Upper lobe of left lung (tissue), 6 donors: ENCODE measurements at regions not wholly inside any gene's neighbourhood (a gene's known extent, or its start where the extent isn't known, plus 50 kb on each side); places are given as distances from the start of the nearest gene placed in this dataset.

Experiments used
- ATAC-seq, 2 donors: fragments of 200-7000 bp; cut with Tn5 transposase; one replicate each; pipeline ENCODE4 v1.9.1; 2022; ENCODE audit warnings: mild to moderate bottlenecking in 2 of 2, moderate library complexity in 2 of 2; ENCODE audit not compliant: low FRiP score in 2 of 2
- DNase-seq, 2 donors: peaks; one replicate each; pipeline ENCODE4 v3.0.0-alpha.2; 2019 to 2020
- H3K27ac ChIP-seq, 4 donors: fragments of 200-600 bp; sonication (generic); one replicate each; pipeline ENCODE4 v1.5.1; 2016 to 2019
- H3K27me3 ChIP-seq, 4 donors: fragments of 200-600 bp; sonication (generic); one replicate each; pipeline ENCODE4 v1.5.1; 2017 to 2019
- H3K36me3 ChIP-seq, 4 donors: fragments of 200-600 bp; sonication (generic); one replicate each; pipeline ENCODE4 v1.5.1; 2016 to 2019
- H3K4me1 ChIP-seq, 4 donors: fragments of 200-600 bp; sonication (generic); one replicate each; pipeline ENCODE4 v1.5.1; 2018 to 2019
- H3K4me3 ChIP-seq, 4 donors: fragments of 200-600 bp; sonication (generic); one replicate each; pipeline ENCODE4 v1.5.1; 2017 to 2019; ENCODE audit warnings: mild to moderate bottlenecking in 2 of 4, moderate library complexity in 1 of 4
- H3K9me3 ChIP-seq, 4 donors: fragments of 200-600 bp; sonication (generic); one replicate each; pipeline ENCODE4 v1.5.1; 2018 to 2019
- EP300 ChIP-seq, 4 donors: sonication (generic); formaldehyde crosslinking; IDR thresholded peaks; one replicate each; pipeline ENCODE4 v1.5.1; 2017; ENCODE audit warnings: antibody characterized with exemption in 4 of 4, control low read depth in 2 of 4
- POLR2A ChIP-seq, 4 donors: fragments of 450-650 bp; IDR thresholded peaks; one replicate each; pipeline ENCODE4 v1.5.1; 2016 to 2017; ENCODE audit warnings: antibody characterized with exemption in 4 of 4, mild to moderate bottlenecking in 2 of 4
- POLR2AphosphoS5 ChIP-seq, 2 donors: sonication (generic); formaldehyde crosslinking; IDR thresholded peaks; one replicate each; pipeline ENCODE4 v1.5.1; 2017; ENCODE audit warnings: antibody characterized with exemption in 2 of 2
- WGBS, 2 donors: methylation state at CpG; one replicate each; pipeline ENCODE4 v1.1.5; 2017 to 2018; 5-methylcytosine and 5-hydroxymethylcytosine counted together
- TF ChIP-seq, protein P1 (sequence below), 6 experiments: fragments of 450-650 bp in 4 of 6; fragments of 200-600 bp in 2 of 6; sonication (generic) in 2 of 6; IDR thresholded peaks; one replicate each; pipeline ENCODE4 v1.5.1; 2016 to 2019; ENCODE audit warnings: antibody characterized with exemption in 6 of 6
- donor health status: DM: no; HTN: no; CAD: no; lungs with moderate emphysema.
- donor health status: DM: no; HTN: yes; CAD: no; lungs with severe emphysema.

DNA sequence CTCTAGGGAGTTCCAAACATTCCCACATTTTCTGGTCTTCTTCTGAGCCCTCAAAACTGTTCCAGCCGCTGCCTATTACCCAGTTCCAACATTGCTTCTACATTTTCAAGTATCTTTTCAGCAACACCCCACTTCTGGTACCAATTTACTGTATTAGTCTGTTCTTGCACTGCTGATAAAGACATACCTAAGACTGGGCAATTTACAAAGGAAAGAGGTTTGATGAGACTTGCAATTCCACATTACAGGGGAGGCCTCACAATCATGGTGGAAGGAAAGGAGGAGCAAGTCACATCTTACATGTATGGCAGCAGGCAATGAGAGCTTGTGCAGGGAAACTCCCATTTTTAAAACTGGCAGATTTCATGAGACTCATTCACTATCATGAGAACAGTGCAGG is 629.1 kb upstream of the NR2F2 start:
- no peak for ATAC-seq

DNA sequence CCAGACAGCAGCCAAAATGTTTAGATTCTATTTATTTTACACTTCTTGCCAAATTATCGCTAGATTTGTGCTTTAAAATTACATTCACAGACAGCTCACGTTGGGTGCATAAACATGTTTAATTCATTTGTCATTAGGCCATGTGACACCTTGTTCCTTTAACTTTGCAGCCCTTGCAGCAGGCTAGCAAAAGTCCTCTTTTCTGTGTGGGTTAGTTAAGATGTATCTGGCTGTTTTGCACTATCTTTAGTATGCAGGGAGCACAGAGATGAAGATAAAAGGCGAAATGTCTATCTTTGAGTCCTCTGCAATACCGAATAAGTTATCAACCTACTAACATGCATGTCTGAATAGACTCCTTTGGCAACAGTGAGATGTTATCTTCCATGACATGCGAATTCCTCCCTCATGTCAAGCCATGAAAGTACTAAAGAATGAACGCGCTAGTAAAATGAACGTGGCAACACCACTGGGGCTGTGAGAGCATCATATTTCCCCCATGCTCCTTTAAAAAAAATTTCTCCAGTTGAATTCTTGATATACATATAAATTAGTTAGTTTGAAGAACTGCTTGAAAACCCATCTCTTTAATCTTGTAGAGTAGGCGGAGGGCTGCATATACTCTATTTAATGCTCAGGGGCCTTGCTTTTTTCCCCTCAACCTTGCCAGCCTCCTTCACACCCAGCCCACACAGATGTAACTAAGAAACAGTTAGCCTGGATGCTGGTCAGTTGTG is 620.4 kb upstream of the NR2F2 start:
- ATAC-seq, result no peak

More for the DNA sequence above, 629.1 kb upstream of the NR2F2 start:
- DNase-seq, result no peak
- Histone ChIP-seq H3K4me1 (no peaks in the 10 kb centered on the region), H3K9me3 (peaks cover 2 to 27% (median 16%) of the 10 kb centered on the region in 4 donors), H3K36me3 (no peaks in the 10 kb centered on the region), H3K4me3 (no peak overlapping the region), H3K27me3 (no peaks in the 10 kb centered on the region), H3K27ac (no peak overlapping the region)
- TF ChIP-seq, protein P1, sequence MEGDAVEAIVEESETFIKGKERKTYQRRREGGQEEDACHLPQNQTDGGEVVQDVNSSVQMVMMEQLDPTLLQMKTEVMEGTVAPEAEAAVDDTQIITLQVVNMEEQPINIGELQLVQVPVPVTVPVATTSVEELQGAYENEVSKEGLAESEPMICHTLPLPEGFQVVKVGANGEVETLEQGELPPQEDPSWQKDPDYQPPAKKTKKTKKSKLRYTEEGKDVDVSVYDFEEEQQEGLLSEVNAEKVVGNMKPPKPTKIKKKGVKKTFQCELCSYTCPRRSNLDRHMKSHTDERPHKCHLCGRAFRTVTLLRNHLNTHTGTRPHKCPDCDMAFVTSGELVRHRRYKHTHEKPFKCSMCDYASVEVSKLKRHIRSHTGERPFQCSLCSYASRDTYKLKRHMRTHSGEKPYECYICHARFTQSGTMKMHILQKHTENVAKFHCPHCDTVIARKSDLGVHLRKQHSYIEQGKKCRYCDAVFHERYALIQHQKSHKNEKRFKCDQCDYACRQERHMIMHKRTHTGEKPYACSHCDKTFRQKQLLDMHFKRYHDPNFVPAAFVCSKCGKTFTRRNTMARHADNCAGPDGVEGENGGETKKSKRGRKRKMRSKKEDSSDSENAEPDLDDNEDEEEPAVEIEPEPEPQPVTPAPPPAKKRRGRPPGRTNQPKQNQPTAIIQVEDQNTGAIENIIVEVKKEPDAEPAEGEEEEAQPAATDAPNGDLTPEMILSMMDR (IDR thresholded peaks at IDR 0.05), result no peak
- TF ChIP-seq POLR2AphosphoS5 (IDR thresholded peaks at IDR 0.05) (no peak), EP300 (IDR thresholded peaks at IDR 0.05) (no peak), POLR2A (IDR thresholded peaks at IDR 0.05) (no peak)
- 82 to 92% methylated on average over 1 of the region's 1 CpG for WGBS, 2 donors

DNA sequence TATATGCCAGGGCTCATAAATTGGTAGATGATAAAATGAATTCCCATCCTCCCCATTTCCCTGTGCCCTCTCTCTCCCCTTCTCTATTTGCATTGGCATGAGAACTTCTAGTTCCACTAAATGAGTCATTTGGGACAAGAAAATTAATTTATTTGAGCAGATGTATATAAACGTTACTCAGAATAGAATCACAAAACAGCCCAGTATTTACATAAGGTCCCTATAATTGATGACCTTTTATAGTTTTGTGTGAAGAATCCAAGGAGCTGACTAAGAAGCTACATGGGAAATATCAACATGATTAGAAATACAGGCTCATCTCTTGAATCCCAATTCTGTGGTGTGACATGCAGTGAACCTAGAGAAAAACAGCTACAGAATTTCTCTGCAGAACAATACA is 617.7 kb upstream of the NR2F2 start:
- TF ChIP-seq POLR2AphosphoS5 (IDR thresholded peaks at IDR 0.05), result no peak
- no peak for TF ChIP-seq EP300 (IDR thresholded peaks at IDR 0.05)
- TF ChIP-seq, protein P1 (IDR thresholded peaks at IDR 0.05), result no peak
- no peak for TF ChIP-seq POLR2A (IDR thresholded peaks at IDR 0.05)
- 48% methylated on average over 1 of the region's 1 CpG for WGBS, 2 donors
- no peak for ATAC-seq
- Histone ChIP-seq H3K36me3 (no peaks in the 10 kb centered on the region), H3K27ac (no peak overlapping the region), H3K4me3 (no peak overlapping the region), H3K4me1 (no peaks in the 10 kb centered on the region), H3K9me3 (no peaks in the 10 kb centered on the region), H3K27me3 (no peaks in the 10 kb centered on the region)
- DNase-seq, result no peak

More for the DNA sequence above, 620.4 kb upstream of the NR2F2 start:
- no peak for DNase-seq
- H3K9me3 ChIP-seq, result no peaks in the 10 kb centered on the region
- WGBS, 2 donors, result 80% methylated on average over 9 of the region's 9 CpGs
- H3K27me3 ChIP-seq, result no peaks in the 10 kb centered on the region
- TF ChIP-seq POLR2A (IDR thresholded peaks at IDR 0.05) (no peak), EP300 (IDR thresholded peaks at IDR 0.05) (no peak), POLR2AphosphoS5 (IDR thresholded peaks at IDR 0.05) (no peak)
- TF ChIP-seq, protein P1 (IDR thresholded peaks at IDR 0.05), result no peak
- no peak overlapping the region for H3K27ac ChIP-seq
- H3K36me3 ChIP-seq, result no peaks in the 10 kb centered on the region
- H3K4me1 ChIP-seq, result no peaks in the 10 kb centered on the region
- H3K4me3 ChIP-seq, result no peak overlapping the region

DNA sequence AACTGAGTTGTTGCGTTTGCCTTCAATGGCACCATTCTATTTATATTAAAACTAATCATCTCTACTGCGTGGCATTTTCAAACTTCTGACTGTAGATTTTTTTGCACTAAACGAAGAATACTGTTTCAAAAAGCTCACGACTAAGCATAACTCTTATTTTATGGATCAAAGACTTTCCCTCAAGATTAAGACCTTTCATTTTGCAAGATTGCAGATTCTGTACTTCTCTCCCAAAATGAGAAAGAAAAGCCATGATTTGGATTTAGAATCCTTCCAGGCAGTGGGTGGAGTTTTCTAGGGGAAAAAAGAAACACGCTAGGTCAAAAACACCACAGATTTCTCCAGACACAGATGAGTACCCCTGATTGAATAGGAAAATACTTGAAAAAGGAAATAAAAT is 617.2 kb upstream of the NR2F2 start:
- WGBS, 2 donors, result 68 to 77% methylated on average over 5 of the region's 5 CpGs
- no peak for DNase-seq

DNA sequence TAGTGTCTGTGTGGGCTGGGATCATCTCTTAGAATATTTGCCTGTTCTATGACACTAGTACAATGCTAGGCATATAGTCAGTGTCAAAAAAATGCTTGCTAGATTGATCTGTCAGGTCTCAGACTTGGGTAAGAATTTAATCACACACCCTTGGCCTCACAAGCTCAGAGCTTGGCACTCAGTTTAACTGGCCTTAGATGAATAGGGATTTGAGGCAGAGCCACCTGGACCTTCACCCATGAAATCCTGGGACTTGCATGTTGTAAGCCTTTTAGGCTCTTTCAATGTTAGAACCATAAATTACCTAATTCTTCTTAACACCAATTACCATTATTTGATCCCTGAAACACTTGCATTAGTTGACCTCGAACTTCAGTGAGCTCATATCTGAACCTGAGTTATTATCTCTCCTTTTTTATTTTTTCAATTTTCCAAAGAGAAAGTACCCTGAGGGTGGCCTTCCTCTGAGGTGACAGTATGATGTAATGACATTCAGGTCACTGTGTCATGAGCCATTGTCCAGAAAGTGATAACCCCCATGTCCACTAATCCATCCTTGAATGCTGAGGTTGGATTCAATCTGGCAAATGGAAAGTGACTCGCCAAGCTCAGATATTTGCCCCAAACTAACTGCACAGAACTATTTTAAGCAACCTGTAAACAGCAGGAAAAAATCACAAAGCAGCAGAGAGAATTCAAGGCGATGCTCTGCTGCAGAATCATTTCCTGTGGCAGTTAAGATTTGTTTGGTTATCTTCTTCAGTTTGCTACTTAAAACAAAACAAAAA is 615.2 kb upstream of the NR2F2 start:
- DNase-seq (no peak), ATAC-seq (no peak)
- H3K27ac ChIP-seq, result no peak overlapping the region
- 38 to 59% methylated on average over 3 of the region's 3 CpGs for WGBS, 2 donors
- H3K36me3 ChIP-seq, result no peaks in the 10 kb centered on the region
- H3K27me3 ChIP-seq, result no peaks in the 10 kb centered on the region
- no peaks in the 10 kb centered on the region for H3K9me3 ChIP-seq
- H3K4me1 ChIP-seq, result no peaks in the 10 kb centered on the region
- TF ChIP-seq, protein P1 (IDR thresholded peaks at IDR 0.05), result no peak
- TF ChIP-seq POLR2AphosphoS5 (IDR thresholded peaks at IDR 0.05), result no peak
- no peak for TF ChIP-seq POLR2A (IDR thresholded peaks at IDR 0.05)
- TF ChIP-seq EP300 (IDR thresholded peaks at IDR 0.05), result no peak
- no peak overlapping the region for H3K4me3 ChIP-seq

More for the DNA sequence above, 617.2 kb upstream of the NR2F2 start:
- no peak for TF ChIP-seq POLR2AphosphoS5 (IDR thresholded peaks at IDR 0.05)
- Histone ChIP-seq H3K4me3 (no peak overlapping the region), H3K36me3 (no peaks in the 10 kb centered on the region), H3K9me3 (no peaks in the 10 kb centered on the region), H3K27me3 (no peaks in the 10 kb centered on the region), H3K27ac (no peak overlapping the region), H3K4me1 (no peaks in the 10 kb centered on the region)
- ATAC-seq, result no peak
